ENCODE measurements at regions not wholly inside any gene's neighbourhood (a gene's known extent, or its start where the extent isn't known, plus 50 kb on each side); places are given as distances from the start of the nearest gene placed in this dataset.
"Not testable (repeated sequence)": the region's sequence is repeated elsewhere in the genome, so short reads cannot be mapped to it uniquely, and the experiment has no call there.

DNA sequence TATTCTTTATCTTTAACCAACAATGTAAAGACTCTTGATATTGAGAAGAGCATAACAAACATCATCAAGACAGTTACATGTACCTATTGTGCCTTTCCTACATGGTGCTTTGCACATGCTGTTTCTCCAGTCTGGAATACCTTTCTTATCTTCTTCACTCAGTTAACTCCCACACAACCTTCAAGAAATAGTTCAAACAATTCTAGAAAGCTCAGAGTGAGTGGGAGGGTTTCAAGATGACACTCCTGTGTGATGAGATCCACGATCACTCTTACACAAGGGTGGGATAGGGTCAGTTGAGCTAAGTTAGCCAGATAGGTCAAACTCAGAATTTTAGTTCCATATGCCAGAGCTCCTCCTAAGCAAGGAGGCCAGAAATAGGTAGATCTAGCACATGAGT, 915.5 kb downstream of the NR2F1-AS1 start:
- DNase-seq: no peak

DNA sequence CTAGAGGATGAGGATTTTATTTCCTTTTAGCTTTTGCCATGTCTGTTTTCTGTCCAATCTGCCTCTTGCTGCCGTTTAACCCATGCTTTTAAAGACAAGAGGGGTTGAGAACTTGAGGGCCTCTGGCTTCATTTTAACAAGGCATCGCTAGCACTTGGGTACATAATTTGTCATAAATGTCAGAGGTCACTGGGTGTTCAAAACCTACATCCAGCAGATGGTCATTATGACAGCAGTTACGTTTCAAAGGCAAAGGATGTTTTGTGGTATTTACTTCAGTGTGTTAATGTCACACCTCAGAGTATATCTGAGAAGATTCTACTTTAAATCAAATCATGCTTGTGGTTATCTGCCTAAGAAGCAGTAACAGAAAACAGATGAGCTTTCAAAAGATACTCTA, 918.3 kb downstream of the NR2F1-AS1 start:
- no peak for DNase-seq

GRCh38 chr5:92659246-92659645, 921.8 kb downstream of the NR2F1-AS1 start:
- no peak for DNase-seq

DNA sequence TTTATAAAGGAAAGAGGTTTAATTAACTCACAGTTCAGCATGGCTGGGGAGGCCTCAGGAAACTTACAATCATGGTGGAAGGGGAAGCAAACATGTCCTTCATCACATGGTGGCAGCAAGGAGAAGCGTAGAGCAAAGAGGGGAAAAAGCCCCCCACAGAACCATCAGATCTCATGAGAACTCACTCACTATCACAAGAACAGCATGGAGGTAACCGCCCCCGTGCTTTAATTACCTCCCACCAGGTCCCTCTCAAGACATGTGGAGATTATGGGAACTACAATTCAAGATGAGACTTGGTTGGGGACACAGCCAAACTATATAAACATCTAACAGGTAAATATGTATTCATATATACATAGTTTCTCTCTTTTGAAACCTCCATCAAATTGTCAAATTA, 926.4 kb downstream of the NR2F1-AS1 start:
- DNase-seq: not testable (repeated sequence)

GRCh38 chr5:92653730-92654461, 927.1 kb downstream of the NR2F1-AS1 start:
- no peak for DNase-seq

- no peak for DNase-seq
Measured at GRCh38 chr5:92652756-92653155, 928.3 kb downstream of the NR2F1-AS1 start.

- DNase-seq: no peak
Measured at GRCh38 chr5:92644266-92644886, 936.6 kb downstream of the NR2F1-AS1 start.

- DNase-seq: no peak
Measured at GRCh38 chr5:92641031-92641962, 939.7 kb downstream of the NR2F1-AS1 start.

GRCh38 chr5:92640340-92640739, 940.7 kb downstream of the NR2F1-AS1 start:
- no peak for DNase-seq

- DNase-seq: no peak
Measured at GRCh38 chr5:92637960-92638359, 943.1 kb downstream of the NR2F1-AS1 start.

GRCh38 chr5:92637247-92637646, 943.8 kb downstream of the NR2F1-AS1 start:
- DNase-seq: no peak

GRCh38 chr5:92635001-92635461, 946.0 kb downstream of the NR2F1-AS1 start:
- DNase-seq: no peak

GRCh38 chr5:92633875-92634487, 947.0 kb downstream of the NR2F1-AS1 start:
- DNase-seq: no peak

DNA sequence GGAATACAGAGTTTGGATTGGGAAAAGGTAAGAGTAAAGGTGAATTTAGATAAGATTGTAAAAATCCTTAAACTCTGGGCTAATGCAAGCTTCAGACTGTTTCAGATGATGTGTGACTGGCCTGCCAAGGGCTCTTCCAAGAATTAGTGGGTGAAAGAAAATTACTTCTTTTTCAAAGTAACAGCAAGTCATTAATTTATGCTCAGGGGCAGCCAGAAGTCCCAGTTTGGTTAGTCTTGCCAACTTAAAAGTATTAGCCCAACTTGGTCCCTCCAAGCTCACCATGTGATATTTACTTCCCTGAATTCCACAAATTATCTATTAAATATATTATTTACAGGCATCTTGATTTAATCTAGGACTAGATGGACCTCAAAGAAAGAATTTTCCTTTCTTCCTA, 947.8 kb downstream of the NR2F1-AS1 start:
- no peak for DNase-seq

GRCh38 chr5:92631237-92631701, 949.8 kb downstream of the NR2F1-AS1 start:
- DNase-seq: not testable (repeated sequence)

GRCh38 chr5:92629574-92629973, 951.4 kb downstream of the NR2F1-AS1 start:
- DNase-seq: no peak

DNA sequence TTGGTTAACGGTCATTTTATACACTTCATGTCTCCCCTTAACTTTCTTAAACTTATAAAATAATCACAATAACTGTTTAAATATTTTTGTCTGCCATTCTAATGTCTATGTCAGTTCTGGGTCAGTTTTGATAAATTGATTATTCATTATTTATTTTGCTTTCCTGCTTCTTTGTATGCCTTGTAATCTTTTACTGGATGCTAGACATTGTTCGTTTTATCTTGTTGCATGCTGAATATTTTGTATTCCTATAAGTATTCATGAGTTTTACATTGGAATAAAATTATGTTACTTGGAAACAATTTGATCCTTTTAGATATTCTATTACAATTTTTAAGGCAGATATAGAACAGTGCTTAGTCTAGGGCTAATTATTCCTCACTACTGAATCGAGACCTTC, 952.0 kb downstream of the NR2F1-AS1 start:
- DNase-seq: no peak

GRCh38 chr5:92627186-92627585, 953.8 kb downstream of the NR2F1-AS1 start:
- no peak for DNase-seq

DNA sequence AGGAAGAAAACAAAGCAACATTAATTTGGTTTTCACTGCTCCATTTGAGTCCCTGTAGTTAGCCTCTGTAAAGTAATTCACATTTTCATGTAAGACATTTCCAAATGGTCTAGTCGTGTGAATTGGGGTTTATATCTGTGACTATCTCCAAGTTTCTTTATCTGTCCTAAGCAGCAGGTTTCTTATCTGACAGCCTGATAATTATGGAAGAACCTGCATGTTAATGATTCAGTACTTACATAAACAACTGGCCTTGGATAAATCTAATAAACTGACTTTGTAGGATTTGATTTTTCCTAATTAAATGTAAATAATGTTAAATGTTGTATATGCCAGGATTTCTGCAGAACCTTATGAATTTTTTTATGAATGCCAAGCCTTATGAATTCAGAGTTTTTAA, 964.9 kb downstream of the NR2F1-AS1 start:
- DNase-seq: no peak

DNA sequence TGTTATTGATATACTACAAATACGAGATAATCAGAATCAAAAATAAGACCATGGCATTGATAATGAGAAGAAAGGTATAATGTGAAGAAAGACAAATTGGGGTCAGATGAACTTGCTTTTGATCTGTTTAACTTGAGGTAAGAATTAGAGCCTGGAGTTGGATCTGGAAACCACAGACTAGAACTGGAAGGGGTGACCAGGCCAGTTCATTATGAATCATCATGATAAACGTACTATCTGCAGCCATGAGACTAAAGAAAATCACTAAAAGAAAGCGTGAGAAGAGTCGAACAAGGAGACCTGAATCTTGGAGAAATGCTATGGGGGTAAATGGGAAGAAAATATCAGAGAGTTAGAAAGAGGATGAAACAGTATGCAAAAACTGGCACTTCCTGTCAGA, 967.5 kb downstream of the NR2F1-AS1 start:
- DNase-seq: no peak

GRCh38 chr5:92610435-92610834, 970.6 kb downstream of the NR2F1-AS1 start:
- not testable (repeated sequence) for DNase-seq

- DNase-seq: no peak
Measured at GRCh38 chr5:92605591-92605990, 975.4 kb downstream of the NR2F1-AS1 start.
